Right cardiac atrium (tissue), 5 donors: ENCODE measurements at regions not wholly inside any gene's neighbourhood (a gene's known extent, or its start where the extent isn't known, plus 50 kb on each side); places are given as distances from the start of the nearest gene placed in this dataset.

Experiments
- ATAC-seq, 2 donors: fragments of 200-7000 bp; cut with Tn5 transposase; one replicate each; pipeline versions ENCODE4 v1.8.0 to v1.9.1; 2020; ENCODE audit warnings: moderate library complexity in 2 of 2, mild to moderate bottlenecking in 1 of 2
- DNase-seq, 3 donors: peaks; one replicate each; pipeline ENCODE4 v3.0.0-alpha.2; 2020
- H3K27ac ChIP-seq: one replicate; pipeline ENCODE4 v1.5.1; 2013; ENCODE audit warnings: mild to moderate bottlenecking, low read length, control low read depth, moderate library complexity
- H3K27me3 ChIP-seq: one replicate; pipeline ENCODE4 v1.6.1; 2013; ENCODE audit not compliant: control insufficient read depth, insufficient read depth
- H3K4me1 ChIP-seq: one replicate; pipeline ENCODE4 v1.6.1; 2013; ENCODE audit warnings: low read length; ENCODE audit not compliant: control insufficient read depth, insufficient read depth
- H3K4me3 ChIP-seq: one replicate; pipeline ENCODE4 v1.5.1; 2013; ENCODE audit warnings: low read length, control low read depth
- H3K9me3 ChIP-seq: one replicate; pipeline ENCODE4 v1.6.1; 2013; ENCODE audit warnings: low read length; ENCODE audit not compliant: control insufficient read depth
- whole genome bisulfite sequencing: extraction: QIAGEN DNeasy Blood & Tissue Kit; methylation state at CpG from one replicate; pipeline ENCODE4 v1.1.7; 2013; 5-methylcytosine and 5-hydroxymethylcytosine counted together
- intact Hi-C, 4 donors: fragments of 100-400 bp; cut with DNase I; formaldehyde crosslinking; loops; one replicate each; pipeline versions ENCODE4 v1.11.0 to v1.14.0; 2022 to 2023
- donor health status: healthy with polysubstance abuse.
- donor health status: DM: no; HTN: yes; CAD: no.
- donor health status: DM: no; HTN: no; CAD: no.
- donor health status: DM: no; HTN: yes; CAD: no; lungs with severe emphysema.
- donor health status: DM: yes; HTN: yes; CAD: no.

DNA sequence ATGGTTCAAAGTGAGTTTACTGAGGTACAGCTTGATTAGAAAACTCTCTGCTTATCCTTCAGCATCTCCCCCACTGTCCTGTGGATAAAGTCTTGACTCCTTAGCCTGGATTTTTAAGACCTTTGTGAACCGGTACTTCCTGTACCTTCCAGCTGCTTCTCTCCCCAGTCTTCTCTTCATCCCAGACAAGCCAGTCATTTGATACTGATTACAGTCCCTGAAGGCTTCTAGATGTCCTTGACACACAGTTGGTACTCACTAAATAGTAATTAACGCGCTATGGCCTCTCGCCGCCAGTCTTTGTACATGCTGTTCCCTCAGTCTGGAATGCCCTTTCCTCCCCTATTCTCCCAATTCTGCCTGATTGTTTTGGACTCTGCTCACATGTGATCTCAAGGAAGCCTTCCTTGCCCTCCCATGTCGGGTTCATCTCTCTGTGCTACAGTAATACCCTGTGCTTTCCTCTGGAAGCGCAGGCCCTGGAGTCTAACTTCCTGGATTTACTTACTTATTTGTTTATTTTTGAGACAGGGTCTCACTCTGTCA lies 50.6 kb upstream of the PTGR2 start:
- no peaks in the 10 kb centered on the region for H3K4me1 ChIP-seq
- H3K9me3 ChIP-seq, result no peaks in the 10 kb centered on the region
- ATAC-seq, result no peak
- intact Hi-C loops, result no loop called here
- WGBS, result 93% methylated on average over 7 of the region's 7 CpGs
- no peaks in the 10 kb centered on the region for H3K27me3 ChIP-seq
- H3K4me3 ChIP-seq, result no peak overlapping the region
- no peak overlapping the region for H3K27ac ChIP-seq
- DNase-seq, result no peak

DNA sequence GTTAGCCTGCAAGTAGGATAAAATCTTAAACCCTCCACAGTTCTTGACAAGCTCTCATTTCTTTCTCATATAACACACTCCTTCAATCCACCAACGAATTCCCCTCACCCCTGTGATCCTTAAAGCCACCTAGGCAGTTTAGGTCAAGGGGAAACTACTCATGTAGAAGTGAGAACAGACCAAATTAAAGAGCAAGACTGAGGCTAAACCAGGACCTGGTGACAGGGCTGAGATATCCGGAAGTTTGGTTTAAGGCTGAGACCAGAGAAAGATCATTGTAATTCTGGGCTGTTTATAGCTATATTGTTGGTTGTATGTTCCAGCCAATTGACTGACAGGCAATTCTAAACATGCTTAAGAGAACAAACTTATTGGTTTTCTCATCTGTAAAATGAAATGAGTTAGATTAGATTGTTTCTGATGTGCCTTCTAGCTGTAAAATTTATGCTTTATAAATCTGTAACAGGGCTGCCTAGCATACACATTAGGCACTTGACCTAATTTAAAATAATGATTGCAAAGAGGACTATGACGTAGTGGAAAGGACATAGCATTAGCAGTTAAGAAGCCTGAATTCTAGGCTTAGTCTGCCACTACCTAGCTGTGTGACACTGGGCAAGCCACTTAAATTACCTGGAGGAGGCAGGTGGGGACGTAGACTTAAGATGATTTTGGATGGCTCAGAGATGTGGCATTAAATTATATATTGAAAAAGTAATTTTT lies 53.9 kb upstream of the PTGR2 start:
- no peak overlapping the region for H3K27ac ChIP-seq
- WGBS, result 84% methylated on average over 4 of the region's 4 CpGs
- intact Hi-C loops, result no loop called here

GRCh38 chr14:73796893-73797542 lies 54.6 kb upstream of the PTGR2 start:
- DNase-seq (no peak), ATAC-seq (no peak)
- H3K9me3 ChIP-seq, result no peaks in the 10 kb centered on the region
- WGBS, result 93% methylated on average over 4 of the region's 4 CpGs
- H3K4me3 ChIP-seq, result no peak overlapping the region
- intact Hi-C loops, result no loop called here
- no peaks in the 10 kb centered on the region for H3K4me1 ChIP-seq
- no peak overlapping the region for H3K27ac ChIP-seq
- H3K27me3 ChIP-seq, result no peaks in the 10 kb centered on the region

More for the DNA sequence above, 53.9 kb upstream of the PTGR2 start:
- DNase-seq (no peak), ATAC-seq (no peak)
- no peak overlapping the region for H3K4me3 ChIP-seq
- H3K9me3 ChIP-seq, result no peaks in the 10 kb centered on the region
- H3K27me3 ChIP-seq, result no peaks in the 10 kb centered on the region
- no peaks in the 10 kb centered on the region for H3K4me1 ChIP-seq

DNA sequence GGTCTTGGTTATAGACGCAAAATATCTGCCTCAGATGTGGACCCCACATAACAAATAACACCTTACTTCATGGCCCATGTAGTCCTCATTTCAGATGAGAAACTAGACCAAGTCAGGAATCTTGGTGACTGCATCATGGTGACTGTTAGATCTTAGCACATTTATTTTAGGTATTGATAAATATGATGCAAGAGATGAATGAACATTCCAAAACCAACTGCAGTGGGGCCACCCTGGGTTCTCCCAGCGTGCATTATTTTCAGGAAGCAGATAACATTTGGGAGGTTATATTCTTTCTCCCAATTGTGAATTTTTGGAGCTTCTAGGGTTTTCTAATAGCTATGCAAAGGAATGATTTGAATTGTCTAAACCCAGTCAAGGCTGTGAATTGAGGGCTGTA lies 55.2 kb upstream of the PTGR2 start:
- Histone ChIP-seq H3K27me3 (no peaks in the 10 kb centered on the region), H3K9me3 (no peaks in the 10 kb centered on the region), H3K4me1 (no peaks in the 10 kb centered on the region), H3K27ac (no peak overlapping the region), H3K4me3 (no peak overlapping the region)
- ATAC-seq (no peak), DNase-seq (no peak)
- WGBS, result 87% methylated on average over 2 of the region's 2 CpGs
- intact Hi-C loops, result no loop called here

GRCh38 chr14:73795974-73796373 lies 55.7 kb upstream of the PTGR2 start:
- Histone ChIP-seq H3K27me3 (no peaks in the 10 kb centered on the region), H3K27ac (no peak overlapping the region), H3K4me1 (no peaks in the 10 kb centered on the region), H3K4me3 (no peak overlapping the region), H3K9me3 (no peaks in the 10 kb centered on the region)
- intact Hi-C loops, result no loop called here
- 95% methylated on average over 1 of the region's 1 CpG for WGBS
- ATAC-seq (no peak), DNase-seq (no peak)

DNA sequence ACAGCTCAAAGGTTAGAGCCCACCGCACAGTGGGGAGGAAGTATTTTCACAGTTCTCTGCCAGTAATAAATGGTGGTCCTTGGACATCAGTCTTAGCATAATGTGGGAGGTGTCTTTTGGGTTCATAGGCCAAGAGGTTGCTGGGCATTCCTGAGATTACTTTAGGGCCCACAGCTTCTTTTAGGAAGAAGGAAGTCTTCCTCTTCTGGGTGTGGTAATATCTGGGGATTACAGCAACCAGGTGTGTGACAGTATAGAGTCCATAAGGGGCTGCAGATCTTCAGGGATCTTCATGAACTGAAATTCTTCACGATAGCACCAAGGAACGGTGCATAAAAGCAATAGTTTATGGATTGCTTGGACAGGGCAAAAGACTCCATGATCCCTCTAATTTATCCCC lies 56.2 kb upstream of the PTGR2 start:
- ATAC-seq (no peak), DNase-seq (no peak)
- WGBS, result 94% methylated on average over 3 of the region's 3 CpGs
- H3K9me3 ChIP-seq, result no peaks in the 10 kb centered on the region
- intact Hi-C loops, result no loop called here
- H3K4me3 ChIP-seq, result no peak overlapping the region
- no peak overlapping the region for H3K27ac ChIP-seq
- H3K4me1 ChIP-seq, result peaks cover 2% of the 10 kb centered on the region
- no peaks in the 10 kb centered on the region for H3K27me3 ChIP-seq

DNA sequence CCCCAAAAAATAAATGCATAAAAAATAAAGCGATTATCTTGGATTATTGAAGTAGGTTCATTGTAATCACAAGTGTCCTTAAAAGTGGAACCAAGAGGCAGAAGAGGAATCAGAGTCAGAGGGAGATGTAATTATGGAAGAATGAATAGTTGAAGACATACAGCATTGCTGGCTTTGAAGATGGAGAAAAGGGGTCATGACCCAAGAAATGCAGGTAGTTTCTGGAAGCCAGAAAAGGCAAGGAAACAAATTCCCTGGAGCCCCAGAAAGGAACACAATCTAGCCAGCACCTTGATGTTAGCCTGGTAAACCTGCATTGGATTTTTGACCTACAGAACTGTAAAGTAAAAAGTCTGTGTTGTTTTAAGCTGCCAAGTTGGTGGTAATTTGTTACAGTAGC lies 57.5 kb upstream of the PTGR2 start:
- 83% methylated on average over 1 of the region's 1 CpG for WGBS
- peaks cover 6% of the 10 kb centered on the region for H3K4me1 ChIP-seq
- no peak overlapping the region for H3K4me3 ChIP-seq
- intact Hi-C loops, result no loop called here
- no peaks in the 10 kb centered on the region for H3K9me3 ChIP-seq
- ATAC-seq (no peak), DNase-seq (no peak)
- H3K27me3 ChIP-seq, result no peaks in the 10 kb centered on the region
- H3K27ac ChIP-seq, result no peak overlapping the region

DNA sequence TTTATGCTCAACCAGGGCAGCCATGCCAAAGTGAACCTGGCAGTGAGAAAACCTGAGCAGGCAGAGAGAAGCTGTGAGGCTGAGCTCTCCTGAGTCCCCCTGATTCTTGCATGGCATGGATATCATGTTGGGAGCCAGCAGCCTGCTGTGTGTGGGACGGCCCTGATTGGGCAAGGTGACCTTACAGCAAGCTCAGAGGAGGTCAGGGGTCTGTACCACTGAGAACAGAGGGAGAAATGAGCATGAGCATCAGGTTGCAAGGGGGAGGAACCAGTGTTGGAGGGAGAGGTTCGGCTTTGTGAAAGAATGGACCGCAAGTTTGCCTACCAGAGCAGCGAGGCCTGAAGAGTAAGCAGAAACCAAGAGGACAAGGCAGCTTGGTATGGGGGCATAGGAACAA lies 59.1 kb upstream of the PTGR2 start:
- ATAC-seq (no peak), DNase-seq (no peak)
- Histone ChIP-seq H3K9me3 (no peaks in the 10 kb centered on the region), H3K27ac (no peak overlapping the region), H3K27me3 (no peaks in the 10 kb centered on the region), H3K4me1 (peaks cover 6% of the 10 kb centered on the region), H3K4me3 (no peak overlapping the region)
- intact Hi-C loops, result no loop called here
- WGBS, result 92% methylated on average over 4 of the region's 4 CpGs

- Histone ChIP-seq H3K4me3 (no peak overlapping the region), H3K27me3 (no peaks in the 10 kb centered on the region), H3K27ac (peak overlapping the region; percentile 92), H3K9me3 (no peaks in the 10 kb centered on the region), H3K4me1 (peaks cover 8% of the 10 kb centered on the region)
- intact Hi-C loops, result loop anchor here in 2 of 4 donors (5.0 to 10.0 kb wide), 4 partner anchors 32 to 65 kb away; no protein-coding TSS in a partner anchor
- ATAC-seq (peak; percentile 62 to 84), DNase-seq (peak; percentile 79 to 87 (median 84))
- 28% methylated on average over 10 of the region's 10 CpGs for WGBS
These were observed 61.5 kb upstream of the PTGR2 start for GRCh38 chr14:73789989-73790581.

DNA sequence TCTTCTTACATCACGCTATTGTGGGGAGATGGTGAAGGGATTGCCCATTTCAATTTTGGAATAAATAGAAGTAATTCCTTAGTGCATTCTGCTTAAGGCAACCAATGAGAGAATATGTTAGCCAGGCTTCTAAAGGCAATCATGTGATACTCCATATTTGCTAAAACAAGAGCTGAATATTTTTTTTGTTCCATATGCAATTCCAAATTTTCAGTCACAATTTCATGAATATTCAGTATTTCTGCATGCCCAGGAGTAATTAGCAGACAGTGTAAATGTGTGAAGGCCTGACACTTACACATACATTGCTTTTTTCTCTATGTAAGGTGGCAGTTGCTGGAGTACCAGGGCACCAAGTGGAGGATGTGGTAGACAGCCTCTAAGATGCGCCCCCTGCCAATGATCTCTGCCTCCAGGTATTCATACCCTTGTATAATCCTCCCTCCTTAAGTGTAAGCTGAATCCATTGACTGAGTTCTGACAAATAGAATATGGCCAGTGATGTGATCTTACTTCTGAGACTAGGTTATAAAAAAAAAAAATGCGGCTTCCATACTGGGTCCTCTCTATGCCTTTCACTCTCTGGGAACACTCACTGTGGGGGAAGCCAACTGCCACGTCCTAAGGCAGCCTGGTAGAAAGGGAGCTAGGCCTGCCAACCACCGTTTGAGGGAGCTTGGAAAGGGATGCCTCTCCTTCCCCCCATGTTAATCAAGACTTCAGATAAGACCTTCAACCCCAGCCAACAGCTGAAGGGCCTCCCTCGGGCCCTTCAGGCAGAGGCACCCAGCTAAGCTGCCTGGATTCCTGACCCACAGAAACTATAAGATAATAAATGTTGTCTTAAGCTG lies 62.7 kb upstream of the PTGR2 start:
- 58% methylated on average over 6 of the region's 6 CpGs for WGBS
- ATAC-seq (no peak), DNase-seq (peak in 1 of 3 donors; percentile 64)
- Histone ChIP-seq H3K9me3 (no peaks in the 10 kb centered on the region), H3K27ac (peak overlapping the region; percentile 92), H3K27me3 (no peaks in the 10 kb centered on the region), H3K4me3 (no peak overlapping the region), H3K4me1 (peaks cover 20% of the 10 kb centered on the region)
- intact Hi-C loops, result loop anchor here in 2 of 4 donors (5.0 to 10.0 kb wide), 4 partner anchors 33 to 64 kb away; no protein-coding TSS in a partner anchor
